A673 (cell line): ENCODE measurements at regions not wholly inside any gene's neighbourhood (a gene's known extent, or its start where the extent isn't known, plus 50 kb on each side); places are given as distances from the start of the nearest gene placed in this dataset.

Experiments
- EZH2 ChIP-seq: fragments of 200-600 bp; sonication (generic); IDR thresholded peaks from 2 replicates; pipeline ENCODE4 v1.6.1; 2017; ENCODE audit warnings: borderline replicate concordance, low read depth, mild to moderate bottlenecking, mixed read lengths, antibody characterized with exemption, low read length; ENCODE audit not compliant: poor library complexity, severe bottlenecking
- TF ChIP-seq, protein P1 (sequence below): fragments of 300-800, 200-600 bp; sonication (generic); conservative IDR thresholded peaks from 2 replicates; pipeline ENCODE4 v1.5.1; 2017; ENCODE audit warnings: low read depth, mild to moderate bottlenecking, antibody characterized with exemption, low read length, moderate library complexity, mixed read lengths

DNA sequence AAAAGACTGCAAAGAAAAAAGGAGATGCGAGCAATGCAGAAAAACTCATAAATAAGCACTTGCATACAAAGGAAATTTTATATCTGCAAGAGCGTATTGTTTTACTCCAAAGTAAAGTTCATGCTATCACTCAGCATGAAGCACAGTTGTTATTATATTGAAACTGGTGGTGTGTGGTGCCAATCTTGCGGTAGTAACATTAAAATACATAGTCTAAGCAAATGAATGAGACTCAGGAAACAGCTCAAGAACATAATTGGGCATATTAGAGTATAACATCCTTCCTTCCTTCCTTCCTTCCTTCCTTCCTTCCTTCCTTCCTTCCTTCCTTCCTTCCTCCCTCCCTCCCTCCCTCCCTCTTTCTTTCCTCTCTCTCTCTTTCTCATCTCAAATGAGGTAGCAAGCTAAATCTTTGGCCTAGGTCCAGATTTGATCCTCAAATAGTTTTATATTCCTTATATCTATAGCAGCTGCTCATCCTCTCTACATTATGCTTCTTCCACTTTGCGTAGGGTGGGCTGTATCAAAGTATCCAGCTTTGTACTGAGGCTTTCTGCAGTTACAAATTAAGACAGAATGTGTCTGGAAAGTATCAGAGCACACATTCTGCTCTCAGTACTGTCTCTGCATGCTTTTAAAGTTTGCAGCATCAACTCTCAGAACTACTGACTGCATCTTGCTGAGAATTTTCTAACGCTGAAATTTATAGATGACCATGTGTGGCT lies 718.3 kb downstream of the RERGL start:
- TF ChIP-seq, protein P1, sequence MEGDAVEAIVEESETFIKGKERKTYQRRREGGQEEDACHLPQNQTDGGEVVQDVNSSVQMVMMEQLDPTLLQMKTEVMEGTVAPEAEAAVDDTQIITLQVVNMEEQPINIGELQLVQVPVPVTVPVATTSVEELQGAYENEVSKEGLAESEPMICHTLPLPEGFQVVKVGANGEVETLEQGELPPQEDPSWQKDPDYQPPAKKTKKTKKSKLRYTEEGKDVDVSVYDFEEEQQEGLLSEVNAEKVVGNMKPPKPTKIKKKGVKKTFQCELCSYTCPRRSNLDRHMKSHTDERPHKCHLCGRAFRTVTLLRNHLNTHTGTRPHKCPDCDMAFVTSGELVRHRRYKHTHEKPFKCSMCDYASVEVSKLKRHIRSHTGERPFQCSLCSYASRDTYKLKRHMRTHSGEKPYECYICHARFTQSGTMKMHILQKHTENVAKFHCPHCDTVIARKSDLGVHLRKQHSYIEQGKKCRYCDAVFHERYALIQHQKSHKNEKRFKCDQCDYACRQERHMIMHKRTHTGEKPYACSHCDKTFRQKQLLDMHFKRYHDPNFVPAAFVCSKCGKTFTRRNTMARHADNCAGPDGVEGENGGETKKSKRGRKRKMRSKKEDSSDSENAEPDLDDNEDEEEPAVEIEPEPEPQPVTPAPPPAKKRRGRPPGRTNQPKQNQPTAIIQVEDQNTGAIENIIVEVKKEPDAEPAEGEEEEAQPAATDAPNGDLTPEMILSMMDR = no peak
- no peak for TF ChIP-seq EZH2
